ENCODE measurements at regions not wholly inside any gene's neighbourhood (a gene's known extent, or its start where the extent isn't known, plus 50 kb on each side); places are given as distances from the start of the nearest gene placed in this dataset.
A peak's percentile ranks its signal among the peaks of the same experiment; 100 is the strongest.

GRCh38 chr9:73011181-73011750 is 58.4 kb upstream of the ALDH1A1 start:
- H3K27me3 ChIP-seq (ENCODE audit: insufficient read depth, low read length, poor library complexity, severe bottlenecking): no peaks in the 10 kb centered on the region
- H2AFZ ChIP-seq (ENCODE audit: low read length): 0 out of 2 replicates have a peak overlapping the region, but pooled peaks have one; percentile 4
- H3K9me2 ChIP-seq (replicated peaks; ENCODE audit: low read depth, low read length): no peaks in the 10 kb centered on the region
- 0 out of 2 replicates have a peak, but pooled peaks cover 2% of the 10 kb centered on the region for H3F3A ChIP-seq (ENCODE audit: low read depth)
- H3K9me3 ChIP-seq (ENCODE audit: insufficient read depth, low read depth, low read length): no peaks in the 10 kb centered on the region
- H3K9ac ChIP-seq (ENCODE audit: low read depth, low read length, poor library complexity, severe bottlenecking): no peak overlapping the region
- H4K20me1 ChIP-seq (ENCODE audit: insufficient read depth, low read length, poor library complexity, severe bottlenecking): no peaks in the 10 kb centered on the region
- no peak overlapping the region for H3K4me2 ChIP-seq (ENCODE audit: low read depth, low read length, poor library complexity, severe bottlenecking)
- peaks cover 42% of the 10 kb centered on the region for H3K4me1 ChIP-seq (ENCODE audit: insufficient read depth, low read length, poor library complexity, severe bottlenecking)
- no peaks in the 10 kb centered on the region for H3K36me3 ChIP-seq (ENCODE audit: insufficient read depth, low read length)
- H3K4me3 ChIP-seq (ENCODE audit: low read length, poor library complexity, severe bottlenecking): no peak overlapping the region
- TF ChIP-seq EZH2phosphoT487 (IDR thresholded peaks at IDR 0.05; ENCODE audit: borderline replicate concordance) (no peak), CTCF (conservative IDR thresholded peaks at IDR 0.05; ENCODE audit: low read length) (no peak)
- H3K79me2 ChIP-seq (ENCODE audit: insufficient read depth, low read length): no peaks in the 10 kb centered on the region

GRCh38 chr9:73009649-73010288 is 56.9 kb upstream of the ALDH1A1 start:
- peak overlapping the region; percentile 74 for H2AFZ ChIP-seq (ENCODE audit: low read length)
- no peaks in the 10 kb centered on the region for H3K27me3 ChIP-seq (ENCODE audit: insufficient read depth, low read length, poor library complexity, severe bottlenecking)
- H3K9me3 ChIP-seq (ENCODE audit: insufficient read depth, low read depth, low read length): no peaks in the 10 kb centered on the region
- TF ChIP-seq EZH2phosphoT487 (IDR thresholded peaks at IDR 0.05; ENCODE audit: borderline replicate concordance) (no peak), CTCF (conservative IDR thresholded peaks at IDR 0.05; ENCODE audit: low read length) (peak; percentile 58)
- H3K9me2 ChIP-seq (replicated peaks; ENCODE audit: low read depth, low read length): no peaks in the 10 kb centered on the region
- H3K4me1 ChIP-seq (ENCODE audit: insufficient read depth, low read length, poor library complexity, severe bottlenecking): peaks cover 47% of the 10 kb centered on the region
- H3K79me2 ChIP-seq (ENCODE audit: insufficient read depth, low read length): no peaks in the 10 kb centered on the region
- peak overlapping the region; percentile 73 for H3K4me2 ChIP-seq (ENCODE audit: low read depth, low read length, poor library complexity, severe bottlenecking)
- peak overlapping the region; percentile 55 for H3K4me3 ChIP-seq (ENCODE audit: low read length, poor library complexity, severe bottlenecking)
- H3K36me3 ChIP-seq (ENCODE audit: insufficient read depth, low read length): no peaks in the 10 kb centered on the region
- H3K9ac ChIP-seq (ENCODE audit: low read depth, low read length, poor library complexity, severe bottlenecking): peak overlapping the region; percentile 71
- no peaks in the 10 kb centered on the region for H4K20me1 ChIP-seq (ENCODE audit: insufficient read depth, low read length, poor library complexity, severe bottlenecking)
- H3F3A ChIP-seq (ENCODE audit: low read depth): 0 out of 2 replicates have a peak, but pooled peaks cover 2% of the 10 kb centered on the region

DNA sequence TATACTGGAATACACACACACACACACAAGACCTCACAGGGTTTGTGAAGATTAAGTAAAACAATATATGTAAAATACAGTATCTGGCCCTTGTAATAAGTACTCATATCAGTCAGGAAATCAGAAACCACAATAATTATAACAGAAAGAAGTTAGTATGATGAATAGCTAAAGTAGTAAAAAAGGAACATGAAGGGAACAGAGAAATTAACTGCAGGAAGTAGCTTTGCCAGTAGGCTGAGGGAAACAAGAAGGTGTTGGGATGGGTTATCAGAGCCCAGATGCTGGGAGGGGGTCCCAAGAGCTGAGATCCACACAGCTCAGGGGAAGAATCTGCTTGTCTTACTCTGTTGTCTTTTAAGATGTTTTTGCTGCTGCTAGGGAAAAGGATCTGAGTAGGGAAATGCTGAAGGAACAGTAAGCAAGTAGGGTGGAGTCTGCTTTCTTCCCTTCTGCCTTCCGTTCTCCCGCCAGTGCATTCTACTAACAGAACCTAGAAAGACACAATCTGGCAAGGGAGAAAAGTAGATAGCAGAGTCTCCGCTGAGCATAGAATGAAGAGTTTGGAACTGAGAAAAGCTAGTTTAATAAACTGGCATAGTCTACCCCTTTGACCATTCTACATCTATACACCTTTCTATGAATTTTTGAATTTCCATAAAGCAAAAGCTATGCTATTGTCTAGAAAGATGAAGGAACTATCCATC is 55.3 kb upstream of the ALDH1A1 start:
- H3K4me2 ChIP-seq (ENCODE audit: low read depth, low read length, poor library complexity, severe bottlenecking): peak overlapping the region; percentile 73
- TF ChIP-seq CTCF (conservative IDR thresholded peaks at IDR 0.05; ENCODE audit: low read length) (no peak), EZH2phosphoT487 (IDR thresholded peaks at IDR 0.05; ENCODE audit: borderline replicate concordance) (no peak)
- no peaks in the 10 kb centered on the region for H3K27me3 ChIP-seq (ENCODE audit: insufficient read depth, low read length, poor library complexity, severe bottlenecking)
- H3F3A ChIP-seq (ENCODE audit: low read depth): 0 out of 2 replicates have a peak, but pooled peaks cover 2% of the 10 kb centered on the region
- H3K9me3 ChIP-seq (ENCODE audit: insufficient read depth, low read depth, low read length): no peaks in the 10 kb centered on the region
- no peaks in the 10 kb centered on the region for H4K20me1 ChIP-seq (ENCODE audit: insufficient read depth, low read length, poor library complexity, severe bottlenecking)
- H3K79me2 ChIP-seq (ENCODE audit: insufficient read depth, low read length): no peaks in the 10 kb centered on the region
- no peaks in the 10 kb centered on the region for H3K9me2 ChIP-seq (replicated peaks; ENCODE audit: low read depth, low read length)
- H3K4me3 ChIP-seq (ENCODE audit: low read length, poor library complexity, severe bottlenecking): peak overlapping the region; percentile 43
- H3K4me1 ChIP-seq (ENCODE audit: insufficient read depth, low read length, poor library complexity, severe bottlenecking): peaks cover 47% of the 10 kb centered on the region
- H2AFZ ChIP-seq (ENCODE audit: low read length): no peak overlapping the region
- H3K9ac ChIP-seq (ENCODE audit: low read depth, low read length, poor library complexity, severe bottlenecking): peak overlapping the region; percentile 52
- no peaks in the 10 kb centered on the region for H3K36me3 ChIP-seq (ENCODE audit: insufficient read depth, low read length)

All from Loucy (cell line).